HG02885 (cell line): ENCODE measurements at regions not wholly inside any gene's neighbourhood (a gene's known extent, or its start where the extent isn't known, plus 50 kb on each side); places are given as distances from the start of the nearest gene placed in this dataset.

ENCODE experiments used
- ATAC-seq: cut with Tn5 transposase; IDR thresholded peaks from one replicate; pipeline ENCODE4 v1.9.1; 2021; ENCODE audit warnings: mild to moderate bottlenecking; ENCODE audit not compliant: unreplicated experiment, poor library complexity

GRCh38 chr10:106217627-106218026 is 946.9 kb downstream of the SORCS1 start:
- no peak for ATAC-seq

- no peak for ATAC-seq
These were observed 948.4 kb downstream of the SORCS1 start for GRCh38 chr10:106216085-106216484.

GRCh38 chr10:106214243-106214642 is 950.3 kb downstream of the SORCS1 start:
- ATAC-seq = no peak

GRCh38 chr10:106213493-106213892 is 951.0 kb downstream of the SORCS1 start:
- ATAC-seq = no peak

GRCh38 chr10:106198275-106198674 is 966.2 kb downstream of the SORCS1 start:
- ATAC-seq = no peak

GRCh38 chr10:106189292-106189691 is 975.2 kb downstream of the SORCS1 start:
- ATAC-seq = peak; percentile 41

GRCh38 chr10:106185951-106186350 is 978.6 kb downstream of the SORCS1 start:
- no peak for ATAC-seq

GRCh38 chr10:106183041-106183440 is 981.5 kb downstream of the SORCS1 start:
- no peak for ATAC-seq

GRCh38 chr10:106182542-106182941 is 982.0 kb downstream of the SORCS1 start:
- no peak for ATAC-seq

GRCh38 chr10:106181501-106181900 is 983.0 kb downstream of the SORCS1 start:
- no peak for ATAC-seq

GRCh38 chr10:106179430-106179829 is 985.1 kb downstream of the SORCS1 start:
- no peak for ATAC-seq

GRCh38 chr10:106175760-106176377 is 988.6 kb downstream of the SORCS1 start:
- ATAC-seq = peak; percentile 42

- ATAC-seq = no peak
These were observed 990.7 kb downstream of the SORCS1 start for GRCh38 chr10:106173838-106174237.

GRCh38 chr10:106169241-106169640 is 995.3 kb downstream of the SORCS1 start:
- no peak for ATAC-seq

GRCh38 chr10:106167946-106168345 is 996.6 kb downstream of the SORCS1 start:
- no peak for ATAC-seq

- ATAC-seq = no peak
These were observed 1006.3 kb downstream of the SORCS1 start for GRCh38 chr10:106158241-106158640.

GRCh38 chr10:106147021-106147420 is 1017.5 kb downstream of the SORCS1 start:
- ATAC-seq = no peak

- no peak for ATAC-seq
These were observed 1024.6 kb downstream of the SORCS1 start for GRCh38 chr10:106139915-106140314.

- ATAC-seq = no peak
These were observed 1028.3 kb downstream of the SORCS1 start for GRCh38 chr10:106136175-106136574.

GRCh38 chr10:106134326-106135000 is 1030.0 kb downstream of the SORCS1 start:
- no peak for ATAC-seq

- ATAC-seq = no peak
These were observed 1031.1 kb downstream of the SORCS1 start for GRCh38 chr10:106133451-106133850.

- no peak for ATAC-seq
These were observed 1031.5 kb downstream of the SORCS1 start for GRCh38 chr10:106132956-106133355.
